C4-2B (cell line): ENCODE measurements at regions not wholly inside any gene's neighbourhood (a gene's known extent, or its start where the extent isn't known, plus 50 kb on each side); places are given as distances from the start of the nearest gene placed in this dataset.
"Not testable (repeated sequence)": the region's sequence is repeated elsewhere in the genome, so short reads cannot be mapped to it uniquely, and the experiment has no call there.

ENCODE experiments used
- CTCF ChIP-seq: fragments of 450-650 bp; conservative IDR thresholded peaks from 2 replicates; pipeline ENCODE4 v1.5.1; 2017; ENCODE audit warnings: mild to moderate bottlenecking
- ZFX ChIP-seq: fragments of 450-650 bp; IDR thresholded peaks from 2 replicates; pipeline ENCODE4 v1.6.1; 2017

GRCh38 chr6:13872006-13872405, 52.7 kb upstream of the RNF182 start:
- TF ChIP-seq CTCF, ZFX: not testable (repeated sequence)
